Body of pancreas (tissue), 4 donors: ENCODE measurements at regions not wholly inside any gene's neighbourhood (a gene's known extent, or its start where the extent isn't known, plus 50 kb on each side); places are given as distances from the start of the nearest gene placed in this dataset.

ENCODE experiments used
- ATAC-seq: fragments of 150-250 bp; one replicate; pipeline ENCODE4 v1.9.1; 2016
- DNase-seq, 4 donors: peaks; one replicate each; pipeline ENCODE4 v3.0.0-alpha.2; 2019
- H3K27ac ChIP-seq, 4 donors: fragments of 200-600 bp; sonication (generic); 1 replicate in 3 of 4; 2 replicates in 1 of 4; pipeline versions ENCODE4 v1.5.1 to v1.6.1; 2016 to 2019; ENCODE audit warnings: mild to moderate bottlenecking in 1 of 4, mixed read lengths in 1 of 4, moderate library complexity in 1 of 4
- H3K27me3 ChIP-seq, 2 donors: fragments of 200-600 bp; sonication (generic); one replicate each; pipeline ENCODE4 v1.6.0; 2016; ENCODE audit warnings: mild to moderate bottlenecking in 1 of 2
- H3K36me3 ChIP-seq, 2 donors: fragments of 200-600 bp; sonication (generic); replicated peaks in 1 of 2; 2 replicates each; pipeline ENCODE4 v1.5.1; 2016; ENCODE audit warnings: low read depth in 2 of 2; ENCODE audit not compliant: insufficient read depth in 1 of 2
- H3K4me1 ChIP-seq: fragments of 200-600 bp; sonication (generic); one replicate; pipeline ENCODE4 v1.6.0; 2016
- H3K4me3 ChIP-seq, 2 donors: fragments of 200-600 bp; sonication (generic); 1 replicate in 1 of 2; 2 replicates in 1 of 2; pipeline ENCODE4 v1.5.1; 2016 to 2019
- H3K9me3 ChIP-seq, 3 donors: fragments of 200-600 bp; sonication (generic); 1 replicate in 2 of 3; 2 replicates in 1 of 3; pipeline ENCODE4 v1.5.1; 2016
- POLR2A ChIP-seq, 3 donors: fragments of 450-650 bp; IDR thresholded peaks; one replicate each; pipeline ENCODE4 v1.6.1; 2016; ENCODE audit warnings: antibody characterized with exemption in 3 of 3, mild to moderate bottlenecking in 2 of 3
- WGBS, 2 donors: methylation state at CpG; one replicate each; pipeline ENCODE4 v1.1.5; 2017; 5-methylcytosine and 5-hydroxymethylcytosine counted together
- intact Hi-C: fragments of 100-400 bp; cut with DNase I; formaldehyde crosslinking; loops from one replicate; pipeline ENCODE4 v1.15.1; 2023
- TF ChIP-seq, protein P1 (sequence below), 7 experiments: fragments of 450-650 bp in 4 of 7; fragments of 200-600 bp in 3 of 7; sonication (generic) in 3 of 7; IDR thresholded peaks; one replicate each; pipeline ENCODE4 v1.5.1; 2016 to 2019; ENCODE audit warnings: antibody characterized with exemption in 7 of 7

DNA sequence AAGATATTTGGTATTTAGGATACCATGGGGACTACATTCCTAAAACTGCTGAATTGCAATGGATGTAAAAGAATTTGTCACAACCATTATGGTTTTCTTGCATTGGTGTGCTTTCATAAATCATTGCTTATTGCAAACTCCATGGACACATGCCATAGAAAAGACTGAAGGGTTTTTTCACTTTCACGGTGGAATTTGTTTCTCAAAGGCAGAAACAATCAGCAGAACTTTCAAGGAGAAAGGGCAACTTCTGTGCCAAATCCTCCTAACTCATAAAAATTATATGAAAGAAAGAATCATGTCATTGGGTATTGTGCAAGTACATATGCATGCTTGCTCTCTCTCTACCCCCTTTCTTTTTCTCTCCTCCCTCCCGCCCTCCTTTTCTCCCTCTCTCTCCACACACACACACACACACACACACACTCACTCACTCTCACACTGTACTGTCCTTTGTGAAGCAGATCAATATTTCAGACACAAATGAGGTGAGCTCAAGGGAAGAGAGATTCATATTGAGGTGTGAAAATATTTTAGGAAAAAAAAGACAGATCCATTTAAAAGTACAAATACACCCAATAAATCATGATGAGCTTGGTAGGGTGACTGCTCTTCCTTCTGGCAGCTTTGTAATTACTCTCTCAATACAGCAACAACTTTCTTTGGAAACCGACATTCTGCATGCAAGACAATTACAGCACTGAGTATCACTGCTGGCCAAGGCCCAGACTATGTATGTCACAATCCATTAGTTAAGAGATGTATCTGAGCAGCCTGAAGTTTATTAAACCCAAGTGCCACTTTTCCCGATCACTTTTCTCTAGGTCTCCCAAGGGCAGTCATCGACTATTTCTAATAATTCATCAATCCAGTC, 492.6 kb downstream of the TUSC7 start:
- Histone ChIP-seq H3K27ac (no peak overlapping the region), H3K36me3 (no peaks in the 10 kb centered on the region), H3K4me3 (no peak overlapping the region), H3K4me1 (no peaks in the 10 kb centered on the region), H3K9me3 (no peaks in the 10 kb centered on the region), H3K27me3 (no peaks in the 10 kb centered on the region)
- ATAC-seq (no peak), DNase-seq (no peak)
- no peak for TF ChIP-seq POLR2A (IDR thresholded peaks at IDR 0.05)
- TF ChIP-seq, protein P1, sequence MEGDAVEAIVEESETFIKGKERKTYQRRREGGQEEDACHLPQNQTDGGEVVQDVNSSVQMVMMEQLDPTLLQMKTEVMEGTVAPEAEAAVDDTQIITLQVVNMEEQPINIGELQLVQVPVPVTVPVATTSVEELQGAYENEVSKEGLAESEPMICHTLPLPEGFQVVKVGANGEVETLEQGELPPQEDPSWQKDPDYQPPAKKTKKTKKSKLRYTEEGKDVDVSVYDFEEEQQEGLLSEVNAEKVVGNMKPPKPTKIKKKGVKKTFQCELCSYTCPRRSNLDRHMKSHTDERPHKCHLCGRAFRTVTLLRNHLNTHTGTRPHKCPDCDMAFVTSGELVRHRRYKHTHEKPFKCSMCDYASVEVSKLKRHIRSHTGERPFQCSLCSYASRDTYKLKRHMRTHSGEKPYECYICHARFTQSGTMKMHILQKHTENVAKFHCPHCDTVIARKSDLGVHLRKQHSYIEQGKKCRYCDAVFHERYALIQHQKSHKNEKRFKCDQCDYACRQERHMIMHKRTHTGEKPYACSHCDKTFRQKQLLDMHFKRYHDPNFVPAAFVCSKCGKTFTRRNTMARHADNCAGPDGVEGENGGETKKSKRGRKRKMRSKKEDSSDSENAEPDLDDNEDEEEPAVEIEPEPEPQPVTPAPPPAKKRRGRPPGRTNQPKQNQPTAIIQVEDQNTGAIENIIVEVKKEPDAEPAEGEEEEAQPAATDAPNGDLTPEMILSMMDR (IDR thresholded peaks at IDR 0.05) = no peak
- 44 to 55% methylated on average over 5 of the region's 5 CpGs for WGBS, 2 donors
- intact Hi-C loops = no loop called here

DNA sequence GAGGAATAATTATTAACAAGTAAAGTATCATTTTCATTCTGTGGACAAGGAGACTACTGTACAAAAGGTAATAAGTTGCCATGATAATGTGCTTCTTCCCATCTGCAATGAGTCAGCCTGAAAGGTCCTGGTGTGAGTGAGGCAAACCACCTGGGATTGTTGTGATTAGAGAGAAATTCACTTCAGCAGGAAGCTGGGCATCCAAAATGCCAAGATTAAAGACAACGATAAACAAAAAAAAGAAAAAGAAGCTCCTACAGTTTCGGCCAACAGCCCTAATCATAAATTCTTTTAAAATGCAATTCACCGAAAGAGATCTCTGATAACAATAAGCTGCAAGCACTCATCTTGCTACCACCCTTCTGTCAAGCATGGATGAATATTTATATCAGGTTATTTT, 507.8 kb downstream of the TUSC7 start:
- 55 to 61% methylated on average over 3 of the region's 3 CpGs for WGBS, 2 donors
- Histone ChIP-seq H3K9me3 (no peaks in the 10 kb centered on the region), H3K27ac (no peak overlapping the region), H3K36me3 (no peaks in the 10 kb centered on the region), H3K4me1 (peaks cover 7% of the 10 kb centered on the region), H3K27me3 (no peaks in the 10 kb centered on the region), H3K4me3 (no peak overlapping the region)
- intact Hi-C loops = no loop called here
- DNase-seq (no peak), ATAC-seq (peak; percentile 33)
- TF ChIP-seq POLR2A (IDR thresholded peaks at IDR 0.05) = no peak
- TF ChIP-seq, protein P1 (IDR thresholded peaks at IDR 0.05) = no peak

DNA sequence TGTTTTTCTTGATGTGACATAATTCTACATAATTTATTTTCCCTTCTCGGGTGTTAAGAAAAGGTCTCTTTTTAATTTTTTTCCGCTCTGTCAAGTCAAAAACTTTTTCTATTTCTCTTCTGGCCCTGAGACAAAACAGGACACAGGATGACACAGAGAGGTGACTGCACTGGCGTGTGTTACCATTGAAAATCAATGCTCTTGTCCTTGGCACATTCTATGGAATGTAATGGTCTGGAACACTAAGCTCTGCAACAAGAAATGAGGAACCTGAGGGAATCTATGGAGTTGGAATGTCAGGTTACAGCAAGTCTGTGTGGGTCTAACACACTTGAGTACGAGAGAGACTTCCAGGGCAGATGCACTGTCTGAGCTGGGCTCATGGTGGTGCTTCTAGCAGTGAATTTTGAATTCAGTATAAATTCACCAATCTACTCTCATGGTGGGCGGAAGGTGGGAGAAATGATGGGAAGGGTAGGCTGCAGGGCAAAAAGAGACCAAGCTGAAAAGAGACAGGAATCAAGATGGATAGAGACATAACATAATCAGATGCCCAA, 508.3 kb downstream of the TUSC7 start:
- 77 to 80% methylated on average over 5 of the region's 5 CpGs for WGBS, 2 donors

DNA sequence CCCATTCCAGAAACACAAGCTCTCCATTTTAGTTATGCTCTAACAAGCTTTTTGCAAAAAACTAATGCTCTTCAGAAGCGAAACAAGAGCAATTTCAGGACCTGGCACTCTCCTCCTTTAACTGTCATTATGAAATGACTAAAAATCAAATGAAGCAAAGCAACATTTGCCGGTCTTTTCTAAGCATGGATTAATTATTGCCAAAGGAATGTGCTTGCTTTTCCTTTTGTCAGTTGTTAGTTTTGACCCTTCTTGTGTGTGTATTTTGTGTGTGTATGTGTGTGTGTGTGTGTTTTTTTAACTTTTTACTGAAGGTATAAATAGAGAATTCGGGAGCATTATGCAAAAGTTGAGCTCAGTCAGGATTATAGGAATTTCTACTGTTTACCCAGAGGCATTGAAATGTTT, 509.1 kb downstream of the TUSC7 start:
- WGBS, 2 donors = 6 to 15% methylated on average over 3 of the region's 3 CpGs
- H3K36me3 ChIP-seq = no peaks in the 10 kb centered on the region
- no peaks in the 10 kb centered on the region for H3K9me3 ChIP-seq
- H3K4me3 ChIP-seq = no peak overlapping the region
- no peaks in the 10 kb centered on the region for H3K27me3 ChIP-seq
- TF ChIP-seq, protein P1 (IDR thresholded peaks at IDR 0.05) = no peak
- no peak for TF ChIP-seq POLR2A (IDR thresholded peaks at IDR 0.05)
- intact Hi-C loops = no loop called here
- ATAC-seq = no peak
- peaks cover 7% of the 10 kb centered on the region for H3K4me1 ChIP-seq
- DNase-seq = no peak
- no peak overlapping the region for H3K27ac ChIP-seq

More for the DNA sequence above, 508.3 kb downstream of the TUSC7 start:
- Histone ChIP-seq H3K36me3 (no peaks in the 10 kb centered on the region), H3K27me3 (no peaks in the 10 kb centered on the region), H3K27ac (no peak overlapping the region), H3K4me1 (peaks cover 7% of the 10 kb centered on the region), H3K4me3 (no peak overlapping the region), H3K9me3 (no peaks in the 10 kb centered on the region)
- no peak for ATAC-seq
- intact Hi-C loops = no loop called here
- no peak for DNase-seq
- TF ChIP-seq, protein P1 (IDR thresholded peaks at IDR 0.05) = no peak
- TF ChIP-seq POLR2A (IDR thresholded peaks at IDR 0.05) = no peak
